ENCODE measurements at regions not wholly inside any gene's neighbourhood (a gene's known extent, or its start where the extent isn't known, plus 50 kb on each side); places are given as distances from the start of the nearest gene placed in this dataset.

- no peak for DNase-seq
These were observed 73.5 kb upstream of the DLX6 start for GRCh38 chr7:96931891-96932290.

GRCh38 chr7:96933067-96933645 lies 72.2 kb upstream of the DLX6 start:
- no peak for DNase-seq

GRCh38 chr7:96936621-96937020 lies 68.7 kb upstream of the DLX6 start:
- DNase-seq, result no peak

GRCh38 chr7:96942112-96942511 lies 63.2 kb upstream of the DLX6 start:
- DNase-seq, result no peak

- peak; percentile 38 for DNase-seq
These were observed 55.6 kb upstream of the DLX6 start for GRCh38 chr7:96949766-96950165.

- DNase-seq, result no peak
These were observed 52.4 kb upstream of the DLX6 start for GRCh38 chr7:96952974-96953391.

GRCh38 chr7:96953676-96954513 lies 51.5 kb upstream of the DLX6 start:
- no peak for DNase-seq
